Natural killer cell treated with Interleukin-12 subunit alpha and Interleukin-12 subunit beta and Interleukin-15 and Interleukin-18, amount 100 ng/mL, for 72 hours (primary cell): ENCODE measurements at regions not wholly inside any gene's neighbourhood (a gene's known extent, or its start where the extent isn't known, plus 50 kb on each side); places are given as distances from the start of the nearest gene placed in this dataset.
A peak's percentile ranks its signal among the peaks of the same experiment; 100 is the strongest.
"Not testable (repeated sequence)": the region's sequence is repeated elsewhere in the genome, so short reads cannot be mapped to it uniquely, and the experiment has no call there.

Experiments
- ATAC-seq, 2 donors: fragments of 150-1000 bp; cut with Tn5 transposase in 1 of 2; sonication (Bioruptor Pico), chemical (Tn5 transposase) in 1 of 2; 2 replicates each; pipeline ENCODE4 v1.10.0; 2021
- DNase-seq: peaks from one replicate; pipeline ENCODE4 v3.0.0; 2022; ENCODE audit warnings: low spot score
- H3K27ac Mint-ChIP-seq, 2 donors: 1 replicate in 1 of 2; 2 replicates in 1 of 2; pipeline ENCODE4 v1.8.0; 2022; ENCODE audit warnings: mixed read lengths in 2 of 2, mild to moderate bottlenecking in 1 of 2, moderate library complexity in 1 of 2
- H3K27me3 Mint-ChIP-seq, 2 donors: 1 replicate in 1 of 2; 2 replicates in 1 of 2; pipeline ENCODE4 v1.8.0; 2022; ENCODE audit warnings: mixed read lengths in 2 of 2
- H3K36me3 Mint-ChIP-seq: one replicate; pipeline ENCODE4 v1.8.0; 2022; ENCODE audit warnings: mixed read lengths
- H3K4me1 Mint-ChIP-seq, 2 donors: 1 replicate in 1 of 2; 2 replicates in 1 of 2; pipeline ENCODE4 v1.8.0; 2022; ENCODE audit warnings: low read depth in 2 of 2, mixed read lengths in 2 of 2, mild to moderate bottlenecking in 1 of 2
- H3K4me3 Mint-ChIP-seq: one replicate; pipeline ENCODE4 v1.8.0; 2022; ENCODE audit warnings: mixed read lengths
- H3K9me3 Mint-ChIP-seq: 2 replicates; pipeline ENCODE4 v1.8.0; 2022; ENCODE audit warnings: mixed read lengths

GRCh38 chr3:125790312-125790711 lies 178.7 kb upstream of the ROPN1B start:
- H3K4me1 Mint-ChIP-seq, ATAC-seq, H3K36me3 Mint-ChIP-seq, DNase-seq, H3K4me3 Mint-ChIP-seq, H3K27ac Mint-ChIP-seq, H3K9me3 Mint-ChIP-seq: not testable (repeated sequence)
- H3K27me3 Mint-ChIP-seq: peaks cover 19 to 35% of the 10 kb centered on the region in 2 donors

DNA sequence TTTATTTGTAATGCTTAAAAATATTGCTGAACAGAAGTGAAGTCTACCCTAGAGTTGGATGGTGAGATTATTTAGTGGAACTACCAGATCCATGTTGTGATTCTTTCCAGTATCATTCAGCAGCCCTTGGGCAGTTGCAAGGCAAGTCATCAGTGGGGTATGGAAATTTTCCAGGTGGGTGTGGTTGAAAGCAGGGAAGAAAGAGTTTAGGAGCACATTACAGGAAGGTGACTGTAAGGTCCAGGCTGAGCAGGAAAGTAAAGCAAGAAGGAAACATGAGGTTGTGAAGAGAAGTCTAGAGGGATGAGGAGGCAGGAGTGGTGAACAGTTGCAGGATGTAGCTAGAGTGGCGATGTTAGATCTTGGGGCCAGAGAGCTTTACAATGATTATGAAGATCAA lies 178.0 kb upstream of the ROPN1B start:
- not testable (repeated sequence) for ATAC-seq, H3K9me3 Mint-ChIP-seq, H3K27ac Mint-ChIP-seq, H3K4me1 Mint-ChIP-seq, H3K36me3 Mint-ChIP-seq, H3K4me3 Mint-ChIP-seq, DNase-seq
- peaks cover 24 to 35% of the 10 kb centered on the region in 2 donors for H3K27me3 Mint-ChIP-seq

DNA sequence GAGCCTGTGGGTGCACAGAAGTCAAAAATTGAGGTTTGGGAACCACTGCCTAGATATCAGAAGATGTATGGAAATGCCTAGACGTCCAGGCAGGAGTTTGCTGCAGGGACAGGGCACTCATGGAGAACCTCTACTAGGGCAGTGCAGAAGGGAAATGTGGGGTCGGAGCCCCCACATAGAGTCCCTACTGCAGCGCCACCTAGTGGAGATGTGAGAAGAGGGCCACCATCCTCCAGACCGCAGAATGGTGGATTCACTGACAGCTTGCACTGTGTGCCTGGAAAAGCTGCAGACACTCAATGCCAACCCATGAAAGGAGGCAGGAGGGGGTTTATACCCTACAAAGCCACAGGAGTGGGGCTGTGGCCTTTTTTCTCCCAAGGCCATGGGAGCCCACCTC lies 159.0 kb upstream of the ROPN1B start:
- not testable (repeated sequence) for DNase-seq, ATAC-seq, H3K27ac Mint-ChIP-seq, H3K4me3 Mint-ChIP-seq, H3K27me3 Mint-ChIP-seq, H3K4me1 Mint-ChIP-seq
- peaks cover 19% of the 10 kb centered on the region for H3K36me3 Mint-ChIP-seq
- H3K9me3 Mint-ChIP-seq: peaks cover 20% of the 10 kb centered on the region

DNA sequence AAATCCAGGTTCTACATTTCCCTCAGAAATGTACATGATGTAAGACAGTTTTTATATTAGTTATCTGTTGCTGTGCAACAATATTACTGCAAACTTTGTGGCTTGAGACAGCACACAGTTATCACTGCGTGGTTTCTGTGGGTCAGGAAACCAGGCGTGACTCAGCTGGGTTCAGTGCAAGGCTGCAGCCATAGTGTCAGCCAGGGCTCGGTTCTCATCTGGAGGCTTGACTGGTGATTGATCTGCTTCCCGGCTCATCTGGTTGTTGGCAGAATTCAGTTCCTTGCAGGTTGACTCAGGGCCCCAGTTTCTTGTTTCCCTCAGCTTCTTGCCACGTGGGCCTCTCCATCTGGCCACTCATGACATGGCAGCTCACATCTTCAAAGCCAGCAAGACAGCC lies 146.8 kb upstream of the ROPN1B start:
- H3K27me3 Mint-ChIP-seq, H3K4me3 Mint-ChIP-seq, H3K4me1 Mint-ChIP-seq, H3K36me3 Mint-ChIP-seq, H3K27ac Mint-ChIP-seq, H3K9me3 Mint-ChIP-seq, DNase-seq, ATAC-seq: not testable (repeated sequence)

- DNase-seq, H3K4me1 Mint-ChIP-seq, ATAC-seq, H3K4me3 Mint-ChIP-seq, H3K27ac Mint-ChIP-seq: not testable (repeated sequence)
- Mint-ChIP-seq H3K36me3 (peaks cover 15% of the 10 kb centered on the region), H3K27me3 (peaks cover 9 to 13% of the 10 kb centered on the region in 2 donors), H3K9me3 (peaks cover 10% of the 10 kb centered on the region)
These were observed 137.8 kb upstream of the ROPN1B start for GRCh38 chr3:125831005-125831750.

- H3K4me1 Mint-ChIP-seq, H3K4me3 Mint-ChIP-seq, H3K27ac Mint-ChIP-seq: not testable (repeated sequence)
These were observed 133.4 kb upstream of the ROPN1B start for GRCh38 chr3:125835562-125835961.

GRCh38 chr3:125836011-125836551 lies 132.9 kb upstream of the ROPN1B start:
- not testable (repeated sequence) for H3K27me3 Mint-ChIP-seq

More at GRCh38 chr3:125835562-125835961, 133.4 kb upstream of the ROPN1B start:
- DNase-seq, H3K27me3 Mint-ChIP-seq, H3K9me3 Mint-ChIP-seq, ATAC-seq, H3K36me3 Mint-ChIP-seq: not testable (repeated sequence)

GRCh38 chr3:125836786-125837185 lies 132.2 kb upstream of the ROPN1B start:
- Mint-ChIP-seq H3K4me3 (peak overlapping the region; percentile 51), H3K27ac (peak overlapping the region in 1 of 2 donors; percentile 7)
- not testable (repeated sequence) for DNase-seq, H3K27me3 Mint-ChIP-seq, ATAC-seq, H3K36me3 Mint-ChIP-seq, H3K4me1 Mint-ChIP-seq, H3K9me3 Mint-ChIP-seq

More at GRCh38 chr3:125836011-125836551, 132.9 kb upstream of the ROPN1B start:
- DNase-seq, H3K4me1 Mint-ChIP-seq, H3K36me3 Mint-ChIP-seq, ATAC-seq, H3K9me3 Mint-ChIP-seq: not testable (repeated sequence)
- peak overlapping the region in 1 of 2 donors; percentile 7 for H3K27ac Mint-ChIP-seq
- H3K4me3 Mint-ChIP-seq: peak overlapping the region; percentile 51

DNA sequence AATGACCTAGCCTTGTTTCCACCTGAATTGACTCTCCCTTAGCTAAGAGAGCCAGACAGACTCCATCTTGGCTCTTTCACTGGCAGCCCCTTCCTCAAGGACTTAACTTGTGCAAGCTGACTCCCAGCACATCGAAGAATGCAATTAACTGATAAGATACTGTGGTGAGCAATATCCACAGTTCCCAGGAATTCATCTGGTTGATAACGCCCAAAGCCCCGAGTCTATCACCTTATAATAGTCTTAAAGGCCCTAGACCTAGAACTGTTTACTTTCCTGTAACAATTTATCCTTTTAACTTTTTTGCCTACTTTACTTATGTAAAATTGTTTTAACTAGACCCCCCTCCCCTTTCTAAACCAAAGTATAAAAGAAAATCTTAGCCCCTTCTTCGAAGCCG lies 130.1 kb upstream of the ROPN1B start:
- not testable (repeated sequence) for DNase-seq, H3K4me1 Mint-ChIP-seq, H3K36me3 Mint-ChIP-seq, ATAC-seq, H3K4me3 Mint-ChIP-seq, H3K27ac Mint-ChIP-seq, H3K27me3 Mint-ChIP-seq, H3K9me3 Mint-ChIP-seq

DNA sequence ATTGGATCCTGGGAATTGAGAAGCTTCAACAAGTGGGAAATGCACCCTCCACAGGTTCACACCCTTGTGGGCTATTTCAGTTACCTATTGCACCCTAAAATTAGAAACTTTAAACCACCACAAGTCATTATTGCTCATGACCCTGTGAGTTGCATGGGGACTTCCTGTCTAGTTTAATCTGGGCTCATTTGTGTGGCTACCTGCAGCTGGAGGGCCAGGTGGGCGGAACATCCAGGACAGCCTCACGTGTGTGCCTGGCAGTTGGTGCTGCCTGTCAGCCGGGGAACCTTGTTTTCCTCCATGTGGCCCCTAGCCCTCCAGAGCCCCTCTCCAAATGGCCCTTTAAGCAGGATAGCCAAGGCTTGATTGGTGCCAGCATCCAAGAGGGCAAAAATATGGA lies 128.5 kb upstream of the ROPN1B start:
- H3K36me3 Mint-ChIP-seq, H3K9me3 Mint-ChIP-seq, ATAC-seq, H3K4me1 Mint-ChIP-seq, H3K27me3 Mint-ChIP-seq, H3K27ac Mint-ChIP-seq, H3K4me3 Mint-ChIP-seq, DNase-seq: not testable (repeated sequence)

GRCh38 chr3:125847966-125848365 lies 121.0 kb upstream of the ROPN1B start:
- H3K4me3 Mint-ChIP-seq, H3K4me1 Mint-ChIP-seq, ATAC-seq, H3K27ac Mint-ChIP-seq, DNase-seq: not testable (repeated sequence)
- H3K9me3 Mint-ChIP-seq: peaks cover 14% of the 10 kb centered on the region
- H3K36me3 Mint-ChIP-seq: peaks cover 12% of the 10 kb centered on the region
- peaks cover 11 to 19% of the 10 kb centered on the region in 2 donors for H3K27me3 Mint-ChIP-seq

DNA sequence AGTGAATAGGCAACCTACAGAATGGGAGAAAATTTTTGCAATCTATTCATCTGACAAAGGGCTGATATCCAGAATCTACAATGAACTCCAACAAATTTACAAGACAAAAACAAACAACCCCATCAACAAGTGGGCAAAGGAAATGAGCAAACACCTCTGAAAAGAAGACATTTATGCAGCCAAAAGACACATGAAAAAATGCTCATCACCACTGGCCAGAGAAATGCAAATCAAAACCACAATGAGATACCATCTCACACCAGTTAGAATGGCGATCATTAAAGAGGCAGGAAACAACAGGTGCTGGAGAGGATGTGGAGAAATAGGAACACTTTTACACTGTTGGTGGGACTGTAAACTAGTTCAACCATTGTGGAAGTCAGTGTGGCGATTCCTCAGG lies 114.0 kb upstream of the ROPN1B start:
- ATAC-seq, DNase-seq, H3K9me3 Mint-ChIP-seq, H3K27ac Mint-ChIP-seq, H3K36me3 Mint-ChIP-seq, H3K4me1 Mint-ChIP-seq, H3K4me3 Mint-ChIP-seq: not testable (repeated sequence)
- H3K27me3 Mint-ChIP-seq: peaks cover 12 to 16% of the 10 kb centered on the region in 2 donors

- H3K4me3 Mint-ChIP-seq, DNase-seq, ATAC-seq, H3K27ac Mint-ChIP-seq, H3K9me3 Mint-ChIP-seq, H3K4me1 Mint-ChIP-seq, H3K36me3 Mint-ChIP-seq, H3K27me3 Mint-ChIP-seq: not testable (repeated sequence)
These were observed 108.4 kb upstream of the ROPN1B start for GRCh38 chr3:125860547-125860946.

DNA sequence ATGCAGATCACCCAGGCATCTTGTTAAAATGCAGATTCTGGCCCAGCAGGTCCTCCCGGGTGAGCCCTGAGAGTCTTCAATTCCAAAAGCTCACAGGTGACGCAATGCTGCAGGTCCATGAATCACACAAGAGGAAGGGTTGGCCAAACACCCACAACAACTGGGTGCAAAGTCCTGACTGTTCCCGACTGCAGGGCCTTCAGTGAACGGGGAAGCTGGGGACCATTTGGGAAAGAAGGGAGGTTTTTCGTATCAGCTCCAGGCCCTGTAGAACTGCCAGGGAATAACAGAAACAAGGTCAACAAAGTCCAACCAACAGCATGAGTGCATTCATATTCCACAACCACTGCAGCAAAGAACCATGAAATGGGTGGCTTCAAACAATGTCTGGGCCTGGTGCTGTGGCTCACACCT lies 106.1 kb upstream of the ROPN1B start:
- not testable (repeated sequence) for H3K9me3 Mint-ChIP-seq, DNase-seq, ATAC-seq, H3K36me3 Mint-ChIP-seq, H3K4me3 Mint-ChIP-seq, H3K27ac Mint-ChIP-seq, H3K4me1 Mint-ChIP-seq
- H3K27me3 Mint-ChIP-seq: peaks cover 12 to 16% of the 10 kb centered on the region in 2 donors
